Suppressor macrophage treated with lipopolysaccharide for 4 hours (primary cell): ENCODE measurements at regions not wholly inside any gene's neighbourhood (a gene's known extent, or its start where the extent isn't known, plus 50 kb on each side); places are given as distances from the start of the nearest gene placed in this dataset.

Experiments
- DNase-seq: peaks from one replicate; pipeline ENCODE4 v3.0.0-alpha.2; 2020

DNA sequence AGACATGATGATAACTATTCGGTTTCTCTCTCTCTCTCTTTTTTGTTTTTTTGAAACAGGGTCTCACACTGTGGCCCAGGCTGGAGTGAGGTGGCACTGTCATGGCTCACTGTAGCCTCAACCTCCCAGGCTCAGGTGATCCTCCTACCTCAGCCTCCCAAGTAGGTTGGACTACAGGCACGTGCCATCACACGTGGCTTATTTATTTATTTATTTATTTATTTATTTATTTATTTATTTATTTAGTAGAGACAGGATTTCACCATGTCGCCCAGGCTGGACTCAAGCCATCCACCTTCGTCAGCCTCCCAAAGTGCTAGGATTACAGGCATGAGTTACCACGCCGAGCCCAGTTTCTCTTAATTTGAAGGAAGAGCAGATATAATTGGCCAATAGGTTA lies 427.9 kb upstream of the JAG1 start:
- no peak for DNase-seq

DNA sequence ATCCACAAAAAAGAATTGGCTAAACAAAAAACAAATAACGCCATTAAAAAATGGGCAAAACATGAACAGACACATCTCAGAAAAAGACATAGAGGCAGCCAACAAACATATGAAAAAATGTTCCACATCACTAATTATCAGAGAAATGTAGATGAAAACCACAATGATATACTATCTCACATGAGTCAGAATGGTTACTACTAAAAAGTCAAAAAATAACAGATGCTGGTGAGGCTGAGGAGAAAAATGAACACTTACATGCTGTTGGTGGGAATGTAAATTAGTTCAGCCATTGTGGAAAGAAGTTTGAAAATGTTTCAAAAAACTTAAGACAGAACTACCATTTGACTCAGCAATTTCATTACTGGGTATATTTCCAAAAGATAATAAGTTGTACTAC lies 430.1 kb upstream of the JAG1 start:
- no peak for DNase-seq

DNA sequence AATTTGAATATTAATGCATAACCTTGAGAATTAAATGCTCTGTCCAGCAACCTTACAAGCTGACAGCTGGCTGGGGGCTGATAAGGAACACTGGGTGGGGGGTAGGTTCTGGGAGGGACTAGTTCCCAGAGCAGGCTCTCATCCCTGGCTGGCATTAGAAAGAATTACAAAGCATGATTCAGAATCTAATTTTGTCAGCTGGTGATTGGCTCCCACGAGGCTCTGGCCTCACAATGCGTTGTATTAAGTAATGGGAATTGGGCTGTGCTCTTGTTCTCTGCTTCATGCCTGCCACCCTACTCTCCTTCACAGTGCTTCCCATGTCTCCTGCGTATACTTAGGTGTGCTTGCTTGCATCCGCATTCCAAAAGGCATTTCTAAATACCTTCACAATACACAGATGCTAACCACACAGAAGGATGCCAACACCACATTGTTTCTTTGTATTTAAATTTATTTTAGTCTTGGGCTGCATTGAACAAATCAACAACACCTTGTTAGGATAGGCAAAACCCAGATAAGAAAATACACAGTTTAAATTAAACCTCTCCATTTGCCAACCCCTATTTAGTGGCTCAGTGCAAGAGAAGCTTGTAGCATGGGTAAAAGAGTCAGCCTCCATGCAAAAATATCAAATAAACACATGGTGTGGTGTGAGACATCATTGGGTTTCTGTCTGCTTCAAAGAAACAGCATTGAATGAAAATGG lies 434.5 kb upstream of the JAG1 start:
- no peak for DNase-seq

DNA sequence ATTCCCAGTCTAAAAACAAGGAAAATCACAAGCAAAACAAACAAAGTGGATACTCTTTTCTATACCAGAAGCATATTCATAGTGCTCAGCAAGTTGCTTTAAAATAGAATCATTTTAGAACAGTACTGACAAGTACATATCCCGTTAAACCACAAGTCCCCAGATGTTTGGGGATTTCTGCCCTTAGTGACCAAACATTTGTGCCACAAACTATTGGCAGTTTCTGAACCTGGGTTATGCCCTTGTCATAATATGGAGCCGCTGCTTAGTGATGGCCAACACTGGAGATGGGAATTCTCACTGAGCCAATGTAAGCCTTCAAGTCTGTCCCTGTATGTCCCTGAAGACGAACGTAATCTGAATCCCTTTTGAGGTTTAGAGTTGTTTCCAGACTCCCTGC lies 436.7 kb upstream of the JAG1 start:
- no peak for DNase-seq

DNA sequence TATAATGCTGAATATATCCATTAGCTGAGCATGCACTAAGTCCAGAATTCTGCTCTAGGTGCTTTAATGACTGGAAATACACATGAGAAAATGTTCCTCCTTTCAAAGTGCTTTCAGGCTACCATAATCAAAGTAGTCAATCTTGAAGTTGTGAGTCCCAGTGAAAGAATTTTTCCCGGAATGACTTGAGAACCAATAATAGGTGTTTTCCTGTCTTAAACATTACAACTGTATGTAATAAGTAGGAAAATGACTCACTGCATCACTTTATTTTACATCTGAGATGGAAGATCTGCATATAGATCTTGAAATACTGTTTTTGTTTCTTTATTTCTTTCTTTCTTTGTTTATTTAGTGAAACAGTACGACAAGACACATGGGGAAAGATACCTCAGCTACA lies 437.4 kb upstream of the JAG1 start:
- no peak for DNase-seq

DNA sequence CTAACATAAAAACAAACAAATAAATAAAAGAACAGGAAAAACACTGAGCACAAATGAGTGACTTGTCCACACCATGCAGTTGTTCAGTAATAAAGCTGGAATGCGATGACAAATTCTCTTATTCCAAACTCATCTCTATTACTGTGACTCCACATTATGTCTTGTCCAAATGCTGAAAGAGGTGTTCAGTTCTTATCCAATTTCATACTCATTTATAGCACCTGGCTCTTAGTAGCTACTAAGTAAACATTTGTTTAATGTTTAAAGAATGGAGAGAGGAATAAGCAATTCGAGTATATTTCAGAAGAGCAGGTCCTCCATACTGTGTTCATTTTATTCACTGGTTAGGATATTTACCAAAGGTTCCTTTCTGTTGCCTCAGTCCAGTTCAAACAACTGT lies 439.0 kb upstream of the JAG1 start:
- no peak for DNase-seq

DNA sequence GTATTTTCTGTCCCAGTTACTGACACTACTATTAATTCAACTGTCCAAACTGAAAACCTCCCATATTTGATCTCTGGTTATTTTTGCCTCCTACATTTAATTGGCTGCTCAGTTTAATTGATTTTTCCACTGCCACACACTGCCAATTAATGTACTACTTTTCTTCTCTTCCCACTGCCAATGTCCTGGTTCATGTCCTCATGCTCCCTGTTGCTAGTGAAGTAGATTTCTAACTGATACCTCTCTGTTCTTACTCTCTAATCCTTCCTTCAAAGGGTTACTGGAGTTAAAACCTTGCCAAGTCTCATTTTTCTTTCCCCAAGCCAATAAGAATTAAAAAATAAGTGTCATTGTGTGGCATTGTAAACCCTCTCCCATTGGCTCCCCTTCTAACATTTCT lies 440.6 kb upstream of the JAG1 start:
- DNase-seq = no peak

DNA sequence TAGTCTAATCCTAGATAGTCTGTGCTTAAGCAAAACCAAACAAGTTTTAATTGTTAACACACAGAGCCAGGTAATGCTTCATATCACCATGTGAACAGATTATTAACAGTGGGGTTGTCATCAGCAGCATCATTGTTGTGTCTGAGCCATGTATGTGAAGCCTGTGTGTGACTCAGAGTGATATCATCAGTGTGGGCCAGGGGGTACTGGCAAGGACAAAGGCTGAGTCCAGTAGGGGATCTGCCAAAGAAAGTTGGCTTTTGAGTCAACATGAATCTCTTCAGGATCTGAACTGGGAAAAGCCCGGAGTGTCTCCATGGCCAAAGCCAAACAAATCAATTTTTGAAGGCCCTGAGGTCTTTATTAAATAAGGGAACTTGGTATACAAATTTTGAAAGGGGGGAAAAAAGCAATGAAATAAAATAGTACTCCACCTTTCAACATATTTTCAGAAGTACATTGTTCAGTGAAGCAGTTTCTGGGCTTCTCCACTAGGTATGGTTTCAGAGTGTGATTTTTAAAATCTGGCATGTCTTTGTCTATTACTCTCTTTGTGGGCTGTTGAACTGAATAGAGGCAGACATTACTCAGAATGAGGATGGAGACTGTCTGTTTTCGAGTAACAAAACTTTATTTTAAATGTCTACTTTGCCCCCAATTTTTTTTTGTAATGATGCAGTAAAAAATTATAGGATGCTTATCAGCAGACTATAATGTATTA lies 444.2 kb upstream of the JAG1 start:
- no peak for DNase-seq

DNA sequence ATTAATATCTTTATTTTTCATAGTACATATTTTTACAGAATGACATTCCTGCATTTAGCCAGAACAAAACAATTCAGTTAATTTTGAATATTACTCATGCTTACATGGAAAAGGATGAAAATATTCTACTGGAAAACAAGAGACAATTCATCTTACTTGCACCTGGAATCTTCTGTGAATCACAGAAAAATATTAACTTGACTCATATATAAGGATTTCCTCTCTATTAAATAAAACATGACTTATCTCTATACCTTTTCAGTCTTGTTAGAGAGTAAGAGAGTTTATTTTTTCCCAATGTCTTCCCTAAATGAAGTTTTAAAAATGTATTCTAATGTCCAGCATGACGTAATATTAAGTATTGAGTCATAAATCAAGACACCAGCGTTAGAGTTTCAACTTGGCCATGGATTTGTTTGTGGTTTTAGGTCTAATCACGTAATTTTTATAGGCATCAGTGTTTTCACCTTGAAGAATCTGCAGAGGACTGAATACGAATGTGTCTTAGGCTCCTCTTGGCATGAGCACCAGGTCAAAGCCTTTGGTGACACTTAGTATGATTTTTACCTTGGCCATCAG lies 445.1 kb upstream of the JAG1 start:
- DNase-seq = no peak

DNA sequence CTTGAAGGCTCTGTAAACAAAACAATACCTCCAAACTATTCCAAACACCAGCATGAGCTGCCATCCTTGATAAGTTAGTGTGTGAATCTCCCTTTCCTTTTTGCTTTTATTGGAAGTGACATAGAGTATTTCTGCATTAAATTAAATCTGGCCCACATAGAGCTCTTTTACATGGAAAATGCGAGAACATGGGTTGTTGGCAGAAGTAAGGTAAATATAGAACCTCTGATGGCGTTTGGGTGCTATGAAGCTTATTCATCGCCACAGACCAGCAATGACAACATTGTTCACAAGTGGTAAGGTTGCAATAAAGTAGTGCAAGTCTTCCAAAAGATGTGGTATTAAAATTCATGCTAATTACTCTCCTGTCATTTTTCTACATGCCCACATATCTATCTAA lies 445.8 kb upstream of the JAG1 start:
- DNase-seq = no peak

DNA sequence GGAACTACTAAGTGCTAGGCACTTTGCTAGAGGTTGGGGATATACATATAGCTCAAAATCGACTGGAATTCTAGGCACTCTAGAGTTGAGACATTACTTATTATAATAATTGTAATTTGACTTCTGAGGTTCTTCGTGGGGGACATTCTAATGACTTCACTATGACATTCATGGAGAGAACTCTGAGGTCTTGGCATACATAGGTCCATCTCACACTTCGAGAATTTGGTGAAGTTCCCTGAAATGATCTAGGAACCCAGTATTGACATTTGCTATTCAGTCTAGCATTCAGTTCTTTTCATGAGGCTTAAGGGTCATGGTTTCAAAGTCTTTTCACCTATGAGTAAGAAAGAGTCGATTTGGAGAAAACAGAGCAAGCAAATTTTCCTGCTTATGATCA lies 446.6 kb upstream of the JAG1 start:
- DNase-seq = no peak

DNA sequence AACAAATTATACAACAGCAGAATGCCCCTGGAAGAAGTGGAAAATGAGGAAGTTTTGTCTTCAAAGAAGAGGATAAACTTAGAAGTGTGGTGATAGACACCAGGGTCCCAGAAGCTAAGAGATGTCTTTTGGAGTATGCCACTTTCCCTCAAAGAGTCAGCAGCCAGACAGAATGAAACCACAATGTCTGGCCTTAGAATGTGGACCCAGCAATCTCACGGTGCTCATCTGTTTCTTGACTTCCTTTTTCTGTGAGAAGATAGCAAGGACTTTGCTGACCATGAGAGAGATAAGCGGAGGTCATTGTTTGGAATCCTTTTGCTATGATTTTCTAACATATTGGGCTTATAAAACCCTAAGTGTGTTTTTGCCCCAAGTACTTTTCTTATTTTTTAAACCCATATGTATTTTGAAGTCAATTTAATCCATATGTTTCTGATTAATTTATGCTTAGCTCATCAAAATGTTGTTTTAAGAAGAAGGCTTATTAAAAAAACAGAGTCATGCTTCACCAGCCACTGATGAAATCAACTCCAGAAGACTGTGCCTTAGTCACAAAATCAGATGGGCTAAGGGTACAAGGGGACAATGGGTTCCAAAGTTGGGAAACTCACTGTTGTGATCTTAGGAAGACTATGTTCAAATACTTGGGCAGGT lies 451.2 kb upstream of the JAG1 start:
- DNase-seq = no peak

DNA sequence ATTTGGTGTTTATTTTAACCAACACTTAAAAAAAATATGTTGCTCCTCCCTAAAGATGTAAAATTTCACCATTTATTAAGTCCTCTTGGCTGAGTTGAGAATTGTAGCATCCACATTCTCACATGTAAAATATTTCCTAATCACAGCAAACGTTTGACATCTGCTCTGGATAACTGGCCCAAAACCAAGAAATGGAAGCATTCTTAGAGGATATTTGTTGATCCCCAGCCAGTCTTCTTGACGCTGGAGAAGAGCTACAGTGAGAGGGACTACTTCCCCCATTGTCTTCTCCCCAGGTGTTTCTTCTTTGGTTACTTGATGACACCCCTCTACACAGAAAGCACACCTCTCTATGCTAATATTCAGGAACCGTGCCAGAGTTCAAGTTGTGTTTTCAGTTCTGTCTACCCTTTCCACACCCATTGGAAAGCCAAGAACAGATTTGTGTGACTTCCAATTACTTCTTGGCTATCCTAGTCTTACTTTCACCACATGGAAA lies 454.5 kb upstream of the JAG1 start:
- DNase-seq = no peak

DNA sequence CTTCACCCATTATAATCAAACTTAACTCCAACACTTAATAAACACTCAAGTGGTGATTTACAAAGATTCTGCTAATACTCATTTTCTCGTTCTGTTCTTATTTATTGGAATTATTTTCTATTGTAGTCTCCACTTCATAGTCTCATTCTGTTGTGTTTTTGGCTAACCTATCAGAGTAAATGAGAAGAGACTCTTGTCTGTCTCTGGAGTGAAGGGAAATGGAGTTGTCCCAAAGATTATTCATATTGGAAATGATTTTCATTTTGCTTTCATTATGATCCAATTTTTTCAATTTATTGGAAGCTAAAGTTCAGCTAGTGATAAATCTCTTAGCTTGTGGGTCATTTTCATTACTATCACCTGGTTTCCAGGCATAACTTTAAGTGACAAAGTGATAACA lies 454.9 kb upstream of the JAG1 start:
- no peak for DNase-seq

DNA sequence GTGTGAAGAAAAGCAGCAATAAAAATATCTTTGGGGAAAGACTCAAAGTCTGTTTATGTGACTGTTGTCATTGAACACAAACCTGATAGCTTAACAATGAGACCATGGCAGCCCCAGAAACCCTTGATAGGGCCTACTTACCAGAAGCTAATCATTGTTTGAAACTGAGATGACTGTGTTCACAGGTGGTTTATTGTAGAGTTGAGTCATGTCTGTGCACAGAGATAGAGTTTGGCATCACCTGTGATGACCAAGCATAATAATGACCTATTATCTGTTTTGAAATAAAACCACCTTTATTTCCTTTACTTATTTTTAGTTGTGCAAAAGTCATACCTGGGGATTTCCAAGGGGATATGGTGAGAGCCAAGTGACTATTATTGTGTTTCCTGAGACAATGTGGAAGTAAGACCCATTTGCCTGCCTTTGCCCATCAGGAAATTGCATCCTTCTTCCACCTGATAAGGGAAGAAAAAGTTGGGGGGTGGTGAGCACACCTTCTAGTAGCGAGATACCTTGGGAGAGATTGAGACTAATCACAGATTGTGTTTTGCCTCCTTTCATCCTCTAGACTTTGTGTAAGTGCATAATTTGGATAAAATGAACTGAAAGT lies 456.9 kb upstream of the JAG1 start:
- DNase-seq = no peak

DNA sequence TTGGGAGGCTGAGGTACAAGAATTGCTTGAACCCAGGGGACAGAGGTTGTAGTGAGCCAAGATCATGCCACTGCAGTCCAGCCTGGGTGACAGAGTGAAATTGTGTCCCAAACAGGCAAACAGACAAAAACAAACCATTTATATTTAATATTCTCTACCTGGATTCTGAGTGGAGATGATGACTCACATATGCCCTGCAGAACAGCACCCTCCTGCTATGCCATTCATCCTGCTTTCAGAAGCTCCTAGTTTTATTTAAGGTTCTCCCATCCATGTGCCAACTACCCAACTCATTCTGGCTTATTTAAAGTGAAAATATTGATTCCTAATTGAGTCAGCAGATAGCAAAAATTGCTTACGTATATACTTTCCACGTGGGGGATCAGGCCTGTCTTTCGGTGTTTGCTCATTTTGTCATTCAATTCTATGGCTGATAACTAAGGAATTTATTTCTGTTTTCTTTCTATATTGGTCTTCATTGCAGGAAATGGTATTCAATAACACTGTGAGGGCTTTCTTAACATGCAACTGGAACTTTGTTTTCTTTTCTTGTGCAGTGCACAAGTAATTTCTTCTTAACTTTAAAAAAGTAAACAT lies 459.1 kb upstream of the JAG1 start:
- DNase-seq = no peak

DNA sequence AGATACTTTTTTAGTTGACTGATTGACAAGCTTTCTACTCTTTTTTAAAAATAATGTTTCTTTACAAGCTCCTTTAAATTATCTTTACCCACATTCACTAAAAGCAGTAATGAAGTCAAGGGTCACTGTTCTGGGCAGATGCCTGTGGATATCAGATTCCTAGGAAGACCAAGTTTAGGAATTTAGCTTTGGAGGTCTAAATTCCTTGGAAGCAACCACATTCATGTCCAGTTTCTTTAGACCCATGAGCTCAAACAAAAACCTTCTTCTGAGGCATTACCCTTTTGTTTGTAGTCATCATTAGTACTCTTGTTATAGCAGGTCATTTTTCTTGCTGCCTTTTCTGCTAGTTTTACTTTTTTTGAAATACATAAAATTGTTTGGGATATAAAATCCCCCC lies 462.9 kb upstream of the JAG1 start:
- DNase-seq = no peak

DNA sequence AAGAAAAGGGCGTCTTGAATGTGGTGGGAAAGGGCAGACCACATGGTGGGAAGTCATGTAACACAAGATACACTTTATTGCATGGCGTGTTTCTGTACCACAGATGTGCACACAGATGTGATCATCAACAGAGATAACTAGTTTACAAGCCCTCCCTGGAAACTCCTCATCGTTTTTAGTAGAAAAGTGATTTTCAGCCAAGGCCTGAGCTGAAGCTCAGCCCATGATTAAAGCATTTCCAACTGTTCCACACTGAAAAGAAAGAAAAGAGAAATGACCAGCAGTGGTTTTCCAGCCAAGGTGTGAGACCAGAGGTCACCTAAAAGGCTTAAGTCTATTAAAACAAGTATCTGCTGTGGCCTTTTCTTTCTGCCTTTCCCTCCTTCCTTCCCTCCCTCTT lies 463.9 kb upstream of the JAG1 start:
- no peak for DNase-seq

DNA sequence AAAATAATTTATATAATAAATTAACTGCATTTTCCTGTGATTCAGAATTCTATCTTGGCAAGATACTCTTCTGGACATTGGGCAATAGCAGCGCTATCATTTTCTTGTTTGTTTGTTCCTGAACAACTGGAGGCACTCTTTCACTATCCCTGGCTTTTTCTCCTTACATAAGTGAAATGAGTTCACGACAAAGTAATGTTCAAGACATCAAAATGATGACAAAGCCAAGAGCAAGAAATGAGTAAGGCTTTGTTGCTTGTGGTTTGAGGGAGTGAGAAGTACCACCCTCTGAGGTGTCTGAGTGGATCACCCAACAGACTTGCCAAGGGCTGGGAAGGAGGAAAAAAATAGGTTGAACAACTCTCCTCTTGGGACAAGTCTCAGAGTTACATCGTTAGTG lies 466.6 kb upstream of the JAG1 start:
- no peak for DNase-seq

DNA sequence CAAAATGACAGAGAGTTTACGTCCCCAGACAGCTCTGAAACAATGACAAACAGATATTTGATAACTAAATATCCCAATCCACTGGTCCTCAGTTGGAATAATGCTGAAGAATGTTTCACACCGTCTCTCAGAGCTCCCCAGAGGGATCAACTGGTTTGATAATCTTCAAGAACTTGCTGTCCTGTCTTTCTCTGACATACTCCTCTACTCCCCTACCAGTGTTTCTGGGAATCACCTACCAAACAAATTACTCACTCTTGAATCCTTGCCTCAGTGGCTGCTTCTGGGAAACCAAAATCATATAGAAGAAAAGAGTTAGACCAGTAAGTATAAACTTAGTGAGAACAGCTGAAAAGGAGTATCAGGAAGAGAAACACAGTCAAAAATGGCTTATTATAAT lies 469.7 kb upstream of the JAG1 start:
- no peak for DNase-seq

DNA sequence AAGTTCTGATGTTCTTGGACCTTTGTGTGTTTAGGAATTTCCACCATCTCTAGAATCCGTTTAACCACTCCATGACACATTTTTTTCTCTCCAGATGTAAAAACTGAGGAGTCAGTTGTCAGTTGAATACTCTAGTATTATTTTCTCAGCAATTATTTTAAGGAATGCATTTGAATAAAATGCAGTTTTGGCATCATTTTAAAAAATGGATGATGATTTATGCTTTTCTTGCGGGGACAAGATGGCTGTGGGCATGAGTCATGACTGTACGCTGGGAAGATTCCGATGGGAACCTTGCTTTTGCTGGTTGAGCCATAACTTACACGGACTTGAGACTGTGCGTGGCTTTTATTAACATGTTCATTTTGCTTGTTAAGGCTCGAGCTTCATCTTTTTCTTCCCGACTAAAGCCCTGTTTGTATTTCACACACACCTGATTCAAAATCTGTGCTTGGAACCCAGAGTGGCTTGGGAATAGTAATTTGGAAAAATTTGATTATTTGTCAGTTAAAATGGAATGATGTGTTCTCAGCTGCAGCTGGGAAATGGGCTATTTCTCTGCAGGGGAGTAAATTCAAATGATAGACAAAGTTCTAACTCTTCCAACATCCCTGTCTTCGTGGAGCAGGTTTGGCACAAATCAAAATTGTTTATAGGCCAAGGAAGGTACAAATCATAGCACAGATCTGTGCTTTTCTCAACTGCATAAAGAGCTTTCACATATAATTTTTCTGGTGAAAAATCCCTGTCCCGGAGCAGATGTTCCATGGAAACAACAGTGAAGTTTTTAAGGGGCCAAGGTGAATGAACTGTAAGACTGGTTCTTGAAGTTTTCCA lies 470.5 kb upstream of the JAG1 start:
- DNase-seq = no peak

DNA sequence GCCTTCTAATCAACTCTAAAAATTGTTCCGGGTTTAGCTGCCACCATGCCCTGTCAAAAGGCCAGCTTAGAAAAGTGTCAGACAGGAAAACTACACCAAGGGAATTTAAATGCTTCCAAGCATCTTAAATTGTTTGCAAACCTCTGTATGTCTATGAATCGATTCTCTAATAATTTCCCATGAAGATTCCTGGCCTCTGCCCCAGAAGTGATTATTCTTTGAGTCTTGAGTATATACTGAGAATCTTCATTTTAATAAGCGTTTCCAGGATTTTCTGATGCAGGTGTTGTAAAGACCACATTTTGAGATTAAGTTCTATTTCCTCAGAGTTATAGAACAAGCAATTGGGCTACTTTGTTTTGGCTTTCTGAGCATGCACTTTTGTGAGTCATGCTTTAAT lies 471.8 kb upstream of the JAG1 start:
- DNase-seq = no peak
